ENCODE measurements at regions not wholly inside any gene's neighbourhood (a gene's known extent, or its start where the extent isn't known, plus 50 kb on each side); places are given as distances from the start of the nearest gene placed in this dataset.
"Not testable (repeated sequence)": the region's sequence is repeated elsewhere in the genome, so short reads cannot be mapped to it uniquely, and the experiment has no call there.

DNA sequence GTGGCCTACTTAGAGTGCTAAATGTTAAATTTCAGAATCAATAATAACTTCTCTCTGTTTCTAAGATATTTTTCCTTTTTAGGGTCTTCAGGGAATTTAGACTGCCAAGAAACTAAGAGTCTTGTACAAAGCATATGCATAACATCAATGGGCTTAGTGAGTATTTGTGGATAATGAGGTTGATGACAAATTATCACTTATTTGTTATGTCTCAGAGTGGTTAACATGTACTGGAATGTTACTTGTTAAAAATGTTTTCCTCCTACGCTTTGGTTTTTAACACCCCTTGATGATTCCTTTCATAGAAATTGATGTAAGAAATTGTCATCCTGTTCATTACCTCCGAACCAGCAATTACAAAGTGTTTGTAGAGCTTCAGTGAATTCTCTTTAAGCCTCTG, 144.3 kb downstream of the MRPS30 start:
- TF ChIP-seq, protein P1, sequence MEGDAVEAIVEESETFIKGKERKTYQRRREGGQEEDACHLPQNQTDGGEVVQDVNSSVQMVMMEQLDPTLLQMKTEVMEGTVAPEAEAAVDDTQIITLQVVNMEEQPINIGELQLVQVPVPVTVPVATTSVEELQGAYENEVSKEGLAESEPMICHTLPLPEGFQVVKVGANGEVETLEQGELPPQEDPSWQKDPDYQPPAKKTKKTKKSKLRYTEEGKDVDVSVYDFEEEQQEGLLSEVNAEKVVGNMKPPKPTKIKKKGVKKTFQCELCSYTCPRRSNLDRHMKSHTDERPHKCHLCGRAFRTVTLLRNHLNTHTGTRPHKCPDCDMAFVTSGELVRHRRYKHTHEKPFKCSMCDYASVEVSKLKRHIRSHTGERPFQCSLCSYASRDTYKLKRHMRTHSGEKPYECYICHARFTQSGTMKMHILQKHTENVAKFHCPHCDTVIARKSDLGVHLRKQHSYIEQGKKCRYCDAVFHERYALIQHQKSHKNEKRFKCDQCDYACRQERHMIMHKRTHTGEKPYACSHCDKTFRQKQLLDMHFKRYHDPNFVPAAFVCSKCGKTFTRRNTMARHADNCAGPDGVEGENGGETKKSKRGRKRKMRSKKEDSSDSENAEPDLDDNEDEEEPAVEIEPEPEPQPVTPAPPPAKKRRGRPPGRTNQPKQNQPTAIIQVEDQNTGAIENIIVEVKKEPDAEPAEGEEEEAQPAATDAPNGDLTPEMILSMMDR (IDR thresholded peaks at IDR 0.05) = no peak
- no peak for DNase-seq
- intact Hi-C loops (cut with DNase I, micrococcal nuclease) = no loop called here
- H3K4me1 ChIP-seq (ENCODE audit: low read depth) = no peaks in the 10 kb centered on the region
- H3K36me3 ChIP-seq (ENCODE audit: low read depth) = no peaks in the 10 kb centered on the region
- H3K9me3 ChIP-seq = no peaks in the 10 kb centered on the region
- no peak overlapping the region for H3K4me3 ChIP-seq
- no peak for ATAC-seq

DNA sequence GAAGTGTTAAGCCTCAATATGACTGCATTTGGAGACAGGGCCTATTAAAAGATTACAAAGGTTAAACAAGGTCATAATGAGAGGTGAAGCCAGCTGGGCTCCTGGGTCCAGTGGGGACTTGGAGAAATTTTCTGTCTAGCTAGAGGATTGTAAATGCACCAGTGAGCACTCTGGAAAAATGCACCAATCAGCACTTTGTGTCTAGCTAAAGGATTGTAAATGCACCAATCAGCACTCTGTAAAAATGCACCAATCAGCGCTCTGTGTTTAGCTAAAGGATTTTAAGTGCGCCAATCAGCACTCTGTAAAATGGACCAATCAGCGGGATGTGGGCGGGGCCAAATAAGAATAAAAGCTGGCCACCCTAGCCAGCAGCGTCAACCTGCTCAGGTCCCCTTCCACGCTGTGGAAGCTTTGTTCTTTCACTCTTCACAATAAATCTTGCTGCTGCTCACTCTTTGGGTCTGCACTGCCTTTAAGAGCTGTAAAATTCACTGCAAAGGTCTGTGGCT, 150.3 kb downstream of the MRPS30 start:
- H3K36me3 ChIP-seq (ENCODE audit: low read depth); DNase-seq; ATAC-seq; intact Hi-C loops (cut with DNase I, micrococcal nuclease); H3K9me3 ChIP-seq; H3K4me3 ChIP-seq; H3K4me1 ChIP-seq (ENCODE audit: low read depth): not testable (repeated sequence)

DNA sequence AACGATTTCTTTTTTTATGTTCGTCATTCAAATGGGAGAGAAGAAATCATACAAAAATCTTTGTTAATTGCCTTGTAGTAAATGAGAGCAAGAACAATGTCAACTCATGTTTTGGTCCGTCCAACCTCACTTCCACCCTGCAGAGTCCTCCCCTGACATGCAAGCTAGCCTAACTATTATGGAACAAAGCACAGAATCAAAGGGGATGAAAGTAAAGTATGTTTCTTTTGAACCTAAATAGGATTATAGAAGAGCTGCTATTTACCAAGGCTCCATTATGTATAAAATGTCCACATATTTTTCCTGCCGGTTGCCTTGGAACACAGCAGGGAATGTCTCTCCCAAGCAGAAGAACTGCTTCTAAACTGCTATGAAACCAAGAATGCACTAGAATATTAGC, 161.1 kb downstream of the MRPS30 start:
- intact Hi-C loops (cut with DNase I, micrococcal nuclease) = no loop called here
- H3K9me3 ChIP-seq = peaks cover 7% of the 10 kb centered on the region
- TF ChIP-seq, protein P1 (IDR thresholded peaks at IDR 0.05) = no peak
- no peaks in the 10 kb centered on the region for H3K4me1 ChIP-seq (ENCODE audit: low read depth)
- DNase-seq (no peak), ATAC-seq (no peak)
- H3K4me3 ChIP-seq = no peak overlapping the region
- no peaks in the 10 kb centered on the region for H3K36me3 ChIP-seq (ENCODE audit: low read depth)

DNA sequence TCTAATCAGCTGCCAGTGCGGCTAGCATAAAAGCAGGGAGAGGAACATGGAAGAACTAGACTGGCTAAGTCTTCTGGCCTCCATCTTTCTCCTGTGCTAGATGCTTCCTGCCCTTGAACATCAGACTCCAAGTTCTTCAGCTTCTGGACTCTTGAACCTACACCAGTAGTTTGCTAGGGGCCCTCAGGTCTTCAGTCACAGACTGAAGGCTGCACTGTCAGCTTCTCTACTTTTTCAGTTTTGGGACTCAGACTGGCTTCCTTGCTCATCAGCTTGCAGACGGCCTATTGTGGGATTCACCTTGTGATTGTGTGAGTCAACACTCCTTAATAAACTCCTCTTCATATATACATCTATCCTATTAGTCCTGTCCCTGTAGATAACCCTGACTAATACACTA, 162.2 kb downstream of the MRPS30 start:
- intact Hi-C loops (cut with DNase I, micrococcal nuclease); H3K4me3 ChIP-seq; H3K36me3 ChIP-seq (ENCODE audit: low read depth); ATAC-seq; H3K4me1 ChIP-seq (ENCODE audit: low read depth); DNase-seq: not testable (repeated sequence)
- H3K9me3 ChIP-seq = peaks cover 16% of the 10 kb centered on the region

DNA sequence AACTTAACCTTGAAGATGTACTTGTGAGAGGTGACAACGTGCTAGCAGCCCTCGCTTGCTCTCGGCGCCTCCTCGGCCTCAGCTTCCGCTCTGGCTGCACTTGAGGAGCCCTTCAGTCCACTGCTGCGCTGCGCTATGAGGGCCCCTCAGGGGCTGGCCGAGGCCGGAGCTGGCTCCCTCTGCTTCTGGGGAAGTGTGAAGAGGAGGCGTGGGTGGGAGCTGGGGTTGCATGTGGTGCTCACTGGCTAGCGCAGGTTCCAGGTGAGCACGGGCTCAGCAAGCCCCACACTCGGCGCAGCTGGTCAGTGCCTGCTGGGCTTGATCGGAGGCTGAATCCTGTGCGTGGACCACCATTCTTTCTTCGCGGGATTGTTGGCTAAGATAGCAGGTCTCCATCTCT, 166.1 kb downstream of the MRPS30 start:
- DNase-seq (no peak), ATAC-seq (no peak)
- Histone ChIP-seq H3K4me3 (no peak overlapping the region), H3K9me3 (peaks cover 27% of the 10 kb centered on the region), H3K36me3 (ENCODE audit: low read depth) (no peaks in the 10 kb centered on the region), H3K4me1 (ENCODE audit: low read depth) (no peaks in the 10 kb centered on the region)
- intact Hi-C loops (cut with DNase I, micrococcal nuclease) = no loop called here
- TF ChIP-seq, protein P1 (IDR thresholded peaks at IDR 0.05) = no peak

DNA sequence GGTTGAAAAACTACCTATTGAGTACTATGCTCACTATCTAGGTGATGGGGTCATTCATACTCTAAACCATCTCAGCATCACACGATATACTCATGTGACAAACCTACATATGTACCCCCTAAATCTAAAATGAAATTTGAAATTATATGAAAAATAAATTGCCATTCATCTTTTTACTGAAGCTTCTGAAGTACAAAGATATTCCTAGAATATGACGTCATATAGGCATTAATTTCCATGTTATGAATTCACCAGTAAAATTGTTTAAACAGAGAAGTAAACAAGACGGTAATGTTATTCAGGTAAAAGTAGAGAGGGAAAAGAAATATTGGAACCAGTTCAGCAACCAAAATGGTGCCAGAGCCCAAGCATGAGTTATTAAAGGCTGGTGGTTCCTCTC, 173.0 kb downstream of the MRPS30 start:
- DNase-seq (no peak), ATAC-seq (no peak)
- intact Hi-C loops (cut with DNase I, micrococcal nuclease) = no loop called here
- H3K4me1 ChIP-seq (ENCODE audit: low read depth) = no peaks in the 10 kb centered on the region
- no peaks in the 10 kb centered on the region for H3K36me3 ChIP-seq (ENCODE audit: low read depth)
- TF ChIP-seq, protein P1 (IDR thresholded peaks at IDR 0.05) = no peak
- H3K4me3 ChIP-seq = no peak overlapping the region
- peaks cover 58% of the 10 kb centered on the region for H3K9me3 ChIP-seq

DNA sequence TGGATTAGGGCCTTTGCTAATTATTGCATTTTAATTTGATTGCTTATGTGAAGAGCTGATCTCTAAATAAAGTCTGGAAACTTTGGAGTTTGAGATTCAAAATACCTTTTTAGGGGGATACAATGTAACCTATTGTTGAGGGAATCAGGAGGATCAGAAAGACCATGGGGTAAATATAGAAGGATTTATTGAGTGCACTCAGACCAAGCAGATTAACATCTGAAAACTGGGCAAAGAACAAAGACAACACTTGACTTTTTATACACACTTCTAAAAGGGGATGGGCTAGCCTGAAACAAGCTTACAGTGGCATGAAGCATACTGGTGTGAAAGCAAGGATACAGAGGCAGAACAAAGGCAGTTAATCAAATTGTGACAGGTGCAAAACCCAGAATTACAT, 174.3 kb downstream of the MRPS30 start:
- Histone ChIP-seq H3K9me3 (peaks cover 67% of the 10 kb centered on the region), H3K36me3 (ENCODE audit: low read depth) (no peaks in the 10 kb centered on the region), H3K4me1 (ENCODE audit: low read depth) (no peaks in the 10 kb centered on the region), H3K4me3 (no peak overlapping the region)
- TF ChIP-seq, protein P1 (IDR thresholded peaks at IDR 0.05) = no peak
- DNase-seq = no peak
- ATAC-seq = no peak
- intact Hi-C loops (cut with DNase I, micrococcal nuclease) = no loop called here

All from mucosa of descending colon (tissue), 3 donors.